ENCODE measurements at regions not wholly inside any gene's neighbourhood (a gene's known extent, or its start where the extent isn't known, plus 50 kb on each side); places are given as distances from the start of the nearest gene placed in this dataset.

GRCh38 chr18:24791751-24792545 lies 331.5 kb downstream of the HRH4 start:
- Histone ChIP-seq H3K4me1 (ENCODE audit: control insufficient read depth in 1 of 2, insufficient read depth in 1 of 2, low read depth in 1 of 2, low read length in 1 of 2) (no peaks in the 10 kb centered on the region), H3K27ac (no peak overlapping the region), H3K27me3 (no peaks in the 10 kb centered on the region), H3K36me3 (no peaks in the 10 kb centered on the region), H3K4me3 (ENCODE audit: low read depth in 1 of 2, low read length in 1 of 2) (no peak overlapping the region), H3K9me3 (no peaks in the 10 kb centered on the region)
- TF ChIP-seq CTCF (IDR thresholded peaks at IDR 0.05): no peak

- no peak overlapping the region for H3K4me3 ChIP-seq (ENCODE audit: low read depth in 1 of 2, low read length in 1 of 2)
- H3K27me3 ChIP-seq: no peaks in the 10 kb centered on the region
- TF ChIP-seq CTCF (IDR thresholded peaks at IDR 0.05): no peak
- no peak overlapping the region for H3K27ac ChIP-seq
- no peaks in the 10 kb centered on the region for H3K9me3 ChIP-seq
- no peaks in the 10 kb centered on the region for H3K36me3 ChIP-seq
- no peaks in the 10 kb centered on the region for H3K4me1 ChIP-seq (ENCODE audit: control insufficient read depth in 1 of 2, insufficient read depth in 1 of 2, low read depth in 1 of 2, low read length in 1 of 2)
Measured at GRCh38 chr18:24793742-24794141, 333.3 kb downstream of the HRH4 start.

GRCh38 chr18:24795129-24795528 lies 334.7 kb downstream of the HRH4 start:
- Histone ChIP-seq H3K36me3 (no peaks in the 10 kb centered on the region), H3K9me3 (no peaks in the 10 kb centered on the region), H3K4me1 (ENCODE audit: control insufficient read depth in 1 of 2, insufficient read depth in 1 of 2, low read depth in 1 of 2, low read length in 1 of 2) (no peaks in the 10 kb centered on the region), H3K4me3 (ENCODE audit: low read depth in 1 of 2, low read length in 1 of 2) (no peak overlapping the region), H3K27me3 (no peaks in the 10 kb centered on the region), H3K27ac (no peak overlapping the region)
- no peak for TF ChIP-seq CTCF (IDR thresholded peaks at IDR 0.05)

- Histone ChIP-seq H3K36me3 (no peaks in the 10 kb centered on the region), H3K4me3 (ENCODE audit: low read depth in 1 of 2, low read length in 1 of 2) (no peak overlapping the region), H3K9me3 (no peaks in the 10 kb centered on the region), H3K27me3 (no peaks in the 10 kb centered on the region), H3K27ac (no peak overlapping the region), H3K4me1 (ENCODE audit: control insufficient read depth in 1 of 2, insufficient read depth in 1 of 2, low read depth in 1 of 2, low read length in 1 of 2) (no peaks in the 10 kb centered on the region)
- TF ChIP-seq CTCF (IDR thresholded peaks at IDR 0.05): no peak
Measured at GRCh38 chr18:24797981-24798380, 337.5 kb downstream of the HRH4 start.

GRCh38 chr18:24799176-24799575 lies 338.7 kb downstream of the HRH4 start:
- Histone ChIP-seq H3K27me3 (no peaks in the 10 kb centered on the region), H3K9me3 (no peaks in the 10 kb centered on the region), H3K4me3 (ENCODE audit: low read depth in 1 of 2, low read length in 1 of 2) (no peak overlapping the region), H3K36me3 (no peaks in the 10 kb centered on the region), H3K27ac (no peak overlapping the region), H3K4me1 (ENCODE audit: control insufficient read depth in 1 of 2, insufficient read depth in 1 of 2, low read depth in 1 of 2, low read length in 1 of 2) (no peaks in the 10 kb centered on the region)
- TF ChIP-seq CTCF (IDR thresholded peaks at IDR 0.05): no peak

Measured in neutrophil (primary cell).